ENCODE measurements at regions not wholly inside any gene's neighbourhood (a gene's known extent, or its start where the extent isn't known, plus 50 kb on each side); places are given as distances from the start of the nearest gene placed in this dataset.

DNA sequence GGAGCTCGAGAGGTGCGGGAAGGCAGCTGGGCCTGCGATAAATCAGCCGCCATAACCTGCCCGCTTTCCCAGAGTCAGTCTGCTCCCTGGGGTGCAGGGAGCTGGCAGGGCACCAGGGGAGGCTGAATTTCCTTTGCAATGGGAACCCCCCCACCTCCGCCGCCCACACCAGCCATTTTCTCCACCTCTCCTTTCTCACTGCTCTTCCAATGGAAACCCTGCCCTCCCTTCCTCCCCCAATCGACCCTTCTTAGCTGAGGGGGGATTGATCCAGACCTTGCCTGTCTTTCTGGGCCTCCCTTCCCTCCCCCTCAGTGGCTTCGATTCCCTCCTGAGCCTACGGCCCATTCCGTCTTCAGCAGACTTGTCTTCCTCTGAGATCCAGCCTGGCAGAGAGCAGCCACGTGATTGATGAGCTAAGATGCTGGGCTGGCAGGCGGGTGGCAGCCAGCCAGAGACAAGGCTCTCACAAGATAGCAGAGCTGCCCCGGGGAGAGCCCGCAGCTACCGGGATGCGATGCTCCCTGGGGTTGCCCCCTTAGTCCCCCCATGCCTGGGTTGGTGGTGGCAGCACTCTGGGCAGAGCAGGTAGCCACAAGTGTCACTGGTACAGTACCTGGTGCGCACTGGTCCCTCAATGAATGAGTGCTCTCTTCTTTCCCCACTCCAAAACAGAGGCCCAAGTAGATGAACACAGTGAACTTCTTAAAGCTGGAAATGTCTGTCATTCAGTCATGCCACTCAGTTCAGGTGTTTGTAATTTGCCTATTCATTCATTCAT, 53.7 kb upstream of the FABP6 start:
- DNase-seq (ENCODE audit: low spot score): peak; percentile 94

- no peak for DNase-seq (ENCODE audit: low spot score)
Measured at GRCh38 chr5:160174780-160175437, 54.4 kb upstream of the FABP6 start.

- no peak for DNase-seq (ENCODE audit: low spot score)
Measured at GRCh38 chr5:160174290-160174689, 55.0 kb upstream of the FABP6 start.

- DNase-seq (ENCODE audit: low spot score): no peak
Measured at GRCh38 chr5:160171666-160172065, 52.4 kb upstream of the PWWP2A start.

- DNase-seq (ENCODE audit: low spot score): no peak
Measured at GRCh38 chr5:160169326-160169725, 50.1 kb upstream of the PWWP2A start.
